SK-N-SH (cell line): ENCODE measurements at regions not wholly inside any gene's neighbourhood (a gene's known extent, or its start where the extent isn't known, plus 50 kb on each side); places are given as distances from the start of the nearest gene placed in this dataset.

Source experiments
- CTCF ChIA-PET: fragments of 300-600, 350-600 bp; formaldehyde crosslinking; extraction: SDS; loops from one replicate; lab custom pipeline; 2021; lab: Yijun Ruan, JAX
- POLR2A ChIA-PET: fragments of 350-600 bp; sonication (Branson Sonifier 250); formaldehyde crosslinking; extraction: SDS; loops from one replicate; lab custom pipeline; 2020; ENCODE audit warnings: antibody characterized with exemption, inconsistent platforms; lab: Yijun Ruan, JAX
- DNase-seq: peaks from one replicate; pipeline ENCODE4 v3.0.0; 2012
- H2AFZ ChIP-seq: fragments of 200-600 bp; sonication (generic); 2 replicates; pipeline ENCODE4 v1.8.1; 2016; ENCODE audit warnings: antibody characterized with exemption, mild to moderate bottlenecking, low read depth
- H3F3A ChIP-seq: fragments of 200-600 bp; sonication (generic); replicated peaks from 2 replicates; pipeline ENCODE3; 2016; ENCODE audit warnings: antibody characterized with exemption, mild to moderate bottlenecking; ENCODE audit not compliant: insufficient read depth
- H3K27ac ChIP-seq, 2 experiments: fragments of 200-500 bp in 1 of 2; fragments of 200-600 bp in 1 of 2; sonication (Bioruptor generic) in 1 of 2; sonication (generic), shearing (Covaris generic) in 1 of 2; 2 replicates each; pipeline versions ENCODE4 v1.5.1 to v1.6.1; 2014 to 2016; ENCODE audit warnings: low read depth in 2 of 2, inconsistent platforms in 1 of 2, low read length in 1 of 2, mild to moderate bottlenecking in 1 of 2, mixed read lengths in 1 of 2
- H3K27me3 ChIP-seq: fragments of 200-600 bp; sonication (generic), shearing (Covaris generic); 2 replicates; pipeline ENCODE4 v1.6.1; 2016; ENCODE audit warnings: mixed run types; ENCODE audit not compliant: insufficient read depth
- H3K36me3 ChIP-seq, 2 experiments: fragments of 200-500 bp in 1 of 2; fragments of 200-600 bp in 1 of 2; sonication (Bioruptor generic) in 1 of 2; sonication (generic) in 1 of 2; replicated peaks in 1 of 2; 2 replicates each; pipeline versions ENCODE3 to v1.5.1; 2014 to 2016; ENCODE audit warnings: low read length in 1 of 2, mild to moderate bottlenecking in 1 of 2; ENCODE audit not compliant: insufficient read depth in 2 of 2, control insufficient read depth in 1 of 2
- H3K4me1 ChIP-seq, 2 experiments: fragments of 200-500 bp in 1 of 2; fragments of 200-600 bp in 1 of 2; sonication (Bioruptor generic) in 1 of 2; sonication (generic), shearing (Covaris generic) in 1 of 2; 2 replicates each; pipeline versions ENCODE4 v1.5.1 to v1.6.1; 2014 to 2016; ENCODE audit warnings: low read depth in 1 of 2, low read length in 1 of 2, mixed run types in 1 of 2; ENCODE audit not compliant: insufficient read depth in 2 of 2, control insufficient read depth in 1 of 2
- H3K4me2 ChIP-seq: fragments of 200-600 bp; sonication (generic), shearing (Covaris generic); 2 replicates; pipeline ENCODE4 v1.6.1; 2017; ENCODE audit warnings: mixed run types
- H3K4me3 ChIP-seq, 2 experiments: fragments of 200-500 bp in 1 of 2; fragments of 200-600 bp in 1 of 2; sonication (Bioruptor generic) in 1 of 2; sonication (generic), shearing (Covaris generic) in 1 of 2; 2 replicates each; pipeline versions ENCODE4 v1.5.1 to v1.8.1; 2014 to 2016; ENCODE audit warnings: low read depth in 2 of 2, inconsistent platforms in 1 of 2, low read length in 1 of 2, mild to moderate bottlenecking in 1 of 2, mixed read lengths in 1 of 2, moderate library complexity in 1 of 2
- H3K79me2 ChIP-seq: fragments of 200-600 bp; sonication (generic); 2 replicates; pipeline ENCODE4 v1.8.1; 2017; ENCODE audit warnings: mild to moderate bottlenecking; ENCODE audit not compliant: insufficient read depth
- H3K9ac ChIP-seq: fragments of 200-600 bp; sonication (generic); 2 replicates; pipeline ENCODE4 v1.6.1; 2017; ENCODE audit warnings: mixed run types
- H3K9me2 ChIP-seq: fragments of 200-600 bp; sonication (generic); 2 replicates; pipeline ENCODE4 v1.6.1; 2017; ENCODE audit warnings: mixed run types
- H3K9me3 ChIP-seq: fragments of 200-600 bp; sonication (generic); 2 replicates; pipeline ENCODE4 v1.6.1; 2017; ENCODE audit warnings: mixed run types, mild to moderate bottlenecking, moderate library complexity
- H4K20me1 ChIP-seq: fragments of 200-600 bp; sonication (generic); 2 replicates; pipeline ENCODE4 v1.6.1; 2017; ENCODE audit warnings: mild to moderate bottlenecking, mixed run types; ENCODE audit not compliant: insufficient read depth
- ELF1 ChIP-seq: IDR thresholded peaks from 2 replicates; pipeline ENCODE4 v1.4.0; 2012
- FOSL2 ChIP-seq: IDR thresholded peaks from 2 replicates; pipeline ENCODE4 v1.4.0; 2012; ENCODE audit warnings: low read depth, mild to moderate bottlenecking, moderate library complexity, borderline replicate concordance
- FOXM1 ChIP-seq: IDR thresholded peaks from 2 replicates; pipeline ENCODE4 v1.4.0; 2012; ENCODE audit warnings: low read depth, mild to moderate bottlenecking
- GATA2 ChIP-seq: sonication (generic); formaldehyde crosslinking; IDR thresholded peaks from 2 replicates; pipeline ENCODE4 v1.5.0; 2020; ENCODE audit warnings: mild to moderate bottlenecking, missing genetic modification reagents
- MEF2A ChIP-seq: IDR thresholded peaks from 2 replicates; pipeline ENCODE4 v1.4.0; 2012; ENCODE audit warnings: low read depth, borderline replicate concordance
- MXI1 ChIP-seq: IDR thresholded peaks from 2 replicates; pipeline ENCODE4 v1.6.1; 2012; ENCODE audit warnings: mild to moderate bottlenecking, low read depth, low read length, improper control_type of control experiment
- NFIC ChIP-seq: IDR thresholded peaks from 2 replicates; pipeline ENCODE4 v1.4.0; 2012; ENCODE audit warnings: borderline replicate concordance
- RAD21 ChIP-seq: IDR thresholded peaks from 2 replicates; pipeline ENCODE4 v1.6.1; 2012; ENCODE audit warnings: mild to moderate bottlenecking, low read length
- RCOR1 ChIP-seq: fragments of 150-350 bp; IDR thresholded peaks from 2 replicates; pipeline ENCODE4 v1.6.1; 2017; ENCODE audit warnings: antibody characterized with exemption, low read length
- RFX5 ChIP-seq: IDR thresholded peaks from 2 replicates; pipeline ENCODE4 v1.6.1; 2012; ENCODE audit warnings: mild to moderate bottlenecking, improper control_type of control experiment, low read length
- TAF1 ChIP-seq: IDR thresholded peaks from 2 replicates; pipeline ENCODE4 v1.6.1; 2012; ENCODE audit warnings: low read depth, mild to moderate bottlenecking, low read length, moderate library complexity, borderline replicate concordance
- YY1 ChIP-seq: IDR thresholded peaks from 2 replicates; pipeline ENCODE4 v1.4.0; 2012; ENCODE audit warnings: low read depth, mild to moderate bottlenecking
- WGBS: methylation state at CpG from one replicate; pipeline ENCODE4 v1.1.6; 2017; ENCODE audit warnings: low lambda C conversion rate; 5-methylcytosine and 5-hydroxymethylcytosine counted together
- TF ChIP-seq, protein P1 (sequence below): IDR thresholded peaks from 2 replicates; pipeline ENCODE4 v1.4.0; 2012; ENCODE audit warnings: low read depth, borderline replicate concordance
- TF ChIP-seq, protein P2 (sequence below): fragments of 200-600 bp; sonication (generic); IDR thresholded peaks from 2 replicates; pipeline ENCODE4 v1.6.1; 2017; ENCODE audit warnings: antibody characterized with exemption, mild to moderate bottlenecking, moderate library complexity
- TF ChIP-seq, protein P3 (sequence below): IDR thresholded peaks from 2 replicates; pipeline ENCODE4 v1.6.1; 2012; ENCODE audit warnings: mild to moderate bottlenecking, low read depth, low read length, moderate library complexity
- TF ChIP-seq, protein P4 (sequence below): IDR thresholded peaks from 2 replicates; pipeline ENCODE4 v1.4.0; 2012; ENCODE audit warnings: low read depth, borderline replicate concordance

DNA sequence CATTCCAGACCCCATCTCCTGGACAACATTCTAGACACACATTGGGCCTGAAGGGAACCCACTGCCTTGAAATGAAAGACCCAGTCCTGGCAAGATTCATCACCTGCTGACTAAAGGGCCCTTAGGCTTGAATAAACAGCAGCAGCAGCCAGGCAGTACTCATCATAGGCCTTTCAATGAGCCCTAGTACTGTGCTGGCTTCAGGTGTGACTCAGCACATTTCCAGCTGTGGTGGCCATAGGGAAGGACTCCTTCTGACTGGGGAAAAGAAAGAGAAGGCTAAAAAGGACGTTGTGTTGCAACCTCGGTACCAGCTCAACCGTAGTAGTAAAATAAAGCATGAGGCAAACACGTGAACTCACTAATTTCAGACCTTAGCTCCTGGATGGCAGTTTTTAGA lies 344.0 kb downstream of the ACTRT1 start:
- CTCF ChIA-PET = no interaction called here
- DNase-seq = no peak
- WGBS = 8% methylated on average over 4 of the region's 4 CpGs

More for the DNA sequence above, 344.0 kb downstream of the ACTRT1 start:
- POLR2A ChIA-PET = no interaction called here
- H3K4me2 ChIP-seq = no peak overlapping the region
- H3K4me3 ChIP-seq = no peak overlapping the region
- no peak overlapping the region for H3K27ac ChIP-seq
- H3K4me1 ChIP-seq = no peaks in the 10 kb centered on the region
- H3K36me3 ChIP-seq = no peaks in the 10 kb centered on the region
- no peak overlapping the region for H3K9ac ChIP-seq
- H3K9me3 ChIP-seq = no peaks in the 10 kb centered on the region
- H4K20me1 ChIP-seq = no peaks in the 10 kb centered on the region
- no peaks in the 10 kb centered on the region for H3K79me2 ChIP-seq
- H3K9me2 ChIP-seq = no peaks in the 10 kb centered on the region
- no peaks in the 10 kb centered on the region for H3K27me3 ChIP-seq
- H3F3A ChIP-seq = no peaks in the 10 kb centered on the region
- no peak for TF ChIP-seq RAD21
- no peak for TF ChIP-seq GATA2
- no peak for TF ChIP-seq YY1
- TF ChIP-seq ELF1 = no peak
- TF ChIP-seq NFIC = no peak
- TF ChIP-seq, protein P1, sequence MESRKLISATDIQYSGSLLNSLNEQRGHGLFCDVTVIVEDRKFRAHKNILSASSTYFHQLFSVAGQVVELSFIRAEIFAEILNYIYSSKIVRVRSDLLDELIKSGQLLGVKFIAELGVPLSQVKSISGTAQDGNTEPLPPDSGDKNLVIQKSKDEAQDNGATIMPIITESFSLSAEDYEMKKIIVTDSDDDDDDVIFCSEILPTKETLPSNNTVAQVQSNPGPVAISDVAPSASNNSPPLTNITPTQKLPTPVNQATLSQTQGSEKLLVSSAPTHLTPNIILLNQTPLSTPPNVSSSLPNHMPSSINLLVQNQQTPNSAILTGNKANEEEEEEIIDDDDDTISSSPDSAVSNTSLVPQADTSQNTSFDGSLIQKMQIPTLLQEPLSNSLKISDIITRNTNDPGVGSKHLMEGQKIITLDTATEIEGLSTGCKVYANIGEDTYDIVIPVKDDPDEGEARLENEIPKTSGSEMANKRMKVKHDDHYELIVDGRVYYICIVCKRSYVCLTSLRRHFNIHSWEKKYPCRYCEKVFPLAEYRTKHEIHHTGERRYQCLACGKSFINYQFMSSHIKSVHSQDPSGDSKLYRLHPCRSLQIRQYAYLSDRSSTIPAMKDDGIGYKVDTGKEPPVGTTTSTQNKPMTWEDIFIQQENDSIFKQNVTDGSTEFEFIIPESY = no peak
- no peak for TF ChIP-seq FOSL2
- TF ChIP-seq, protein P2, sequence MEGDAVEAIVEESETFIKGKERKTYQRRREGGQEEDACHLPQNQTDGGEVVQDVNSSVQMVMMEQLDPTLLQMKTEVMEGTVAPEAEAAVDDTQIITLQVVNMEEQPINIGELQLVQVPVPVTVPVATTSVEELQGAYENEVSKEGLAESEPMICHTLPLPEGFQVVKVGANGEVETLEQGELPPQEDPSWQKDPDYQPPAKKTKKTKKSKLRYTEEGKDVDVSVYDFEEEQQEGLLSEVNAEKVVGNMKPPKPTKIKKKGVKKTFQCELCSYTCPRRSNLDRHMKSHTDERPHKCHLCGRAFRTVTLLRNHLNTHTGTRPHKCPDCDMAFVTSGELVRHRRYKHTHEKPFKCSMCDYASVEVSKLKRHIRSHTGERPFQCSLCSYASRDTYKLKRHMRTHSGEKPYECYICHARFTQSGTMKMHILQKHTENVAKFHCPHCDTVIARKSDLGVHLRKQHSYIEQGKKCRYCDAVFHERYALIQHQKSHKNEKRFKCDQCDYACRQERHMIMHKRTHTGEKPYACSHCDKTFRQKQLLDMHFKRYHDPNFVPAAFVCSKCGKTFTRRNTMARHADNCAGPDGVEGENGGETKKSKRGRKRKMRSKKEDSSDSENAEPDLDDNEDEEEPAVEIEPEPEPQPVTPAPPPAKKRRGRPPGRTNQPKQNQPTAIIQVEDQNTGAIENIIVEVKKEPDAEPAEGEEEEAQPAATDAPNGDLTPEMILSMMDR = no peak
- no peak for TF ChIP-seq TAF1
- no peak for TF ChIP-seq MXI1
- TF ChIP-seq RFX5 = no peak
- TF ChIP-seq, protein P3, sequence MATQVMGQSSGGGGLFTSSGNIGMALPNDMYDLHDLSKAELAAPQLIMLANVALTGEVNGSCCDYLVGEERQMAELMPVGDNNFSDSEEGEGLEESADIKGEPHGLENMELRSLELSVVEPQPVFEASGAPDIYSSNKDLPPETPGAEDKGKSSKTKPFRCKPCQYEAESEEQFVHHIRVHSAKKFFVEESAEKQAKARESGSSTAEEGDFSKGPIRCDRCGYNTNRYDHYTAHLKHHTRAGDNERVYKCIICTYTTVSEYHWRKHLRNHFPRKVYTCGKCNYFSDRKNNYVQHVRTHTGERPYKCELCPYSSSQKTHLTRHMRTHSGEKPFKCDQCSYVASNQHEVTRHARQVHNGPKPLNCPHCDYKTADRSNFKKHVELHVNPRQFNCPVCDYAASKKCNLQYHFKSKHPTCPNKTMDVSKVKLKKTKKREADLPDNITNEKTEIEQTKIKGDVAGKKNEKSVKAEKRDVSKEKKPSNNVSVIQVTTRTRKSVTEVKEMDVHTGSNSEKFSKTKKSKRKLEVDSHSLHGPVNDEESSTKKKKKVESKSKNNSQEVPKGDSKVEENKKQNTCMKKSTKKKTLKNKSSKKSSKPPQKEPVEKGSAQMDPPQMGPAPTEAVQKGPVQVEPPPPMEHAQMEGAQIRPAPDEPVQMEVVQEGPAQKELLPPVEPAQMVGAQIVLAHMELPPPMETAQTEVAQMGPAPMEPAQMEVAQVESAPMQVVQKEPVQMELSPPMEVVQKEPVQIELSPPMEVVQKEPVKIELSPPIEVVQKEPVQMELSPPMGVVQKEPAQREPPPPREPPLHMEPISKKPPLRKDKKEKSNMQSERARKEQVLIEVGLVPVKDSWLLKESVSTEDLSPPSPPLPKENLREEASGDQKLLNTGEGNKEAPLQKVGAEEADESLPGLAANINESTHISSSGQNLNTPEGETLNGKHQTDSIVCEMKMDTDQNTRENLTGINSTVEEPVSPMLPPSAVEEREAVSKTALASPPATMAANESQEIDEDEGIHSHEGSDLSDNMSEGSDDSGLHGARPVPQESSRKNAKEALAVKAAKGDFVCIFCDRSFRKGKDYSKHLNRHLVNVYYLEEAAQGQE = no peak
- TF ChIP-seq, protein P4, sequence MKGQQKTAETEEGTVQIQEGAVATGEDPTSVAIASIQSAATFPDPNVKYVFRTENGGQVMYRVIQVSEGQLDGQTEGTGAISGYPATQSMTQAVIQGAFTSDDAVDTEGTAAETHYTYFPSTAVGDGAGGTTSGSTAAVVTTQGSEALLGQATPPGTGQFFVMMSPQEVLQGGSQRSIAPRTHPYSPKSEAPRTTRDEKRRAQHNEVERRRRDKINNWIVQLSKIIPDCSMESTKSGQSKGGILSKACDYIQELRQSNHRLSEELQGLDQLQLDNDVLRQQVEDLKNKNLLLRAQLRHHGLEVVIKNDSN = no peak
- no peak for TF ChIP-seq FOXM1
- TF ChIP-seq MEF2A = no peak
- no peak for TF ChIP-seq RCOR1
- H2AFZ ChIP-seq = no peak overlapping the region
